ENCODE measurements at regions not wholly inside any gene's neighbourhood (a gene's known extent, or its start where the extent isn't known, plus 50 kb on each side); places are given as distances from the start of the nearest gene placed in this dataset.

- Mint-ChIP-seq H3K4me3 (no peak overlapping the region), H3K27ac (no peak overlapping the region), H3K4me1 (ENCODE audit: low read depth) (no peaks in the 10 kb centered on the region), H3K9me3 (no peaks in the 10 kb centered on the region), H3K36me3 (ENCODE audit: low read depth) (no peaks in the 10 kb centered on the region), H3K27me3 (peaks cover 2% of the 10 kb centered on the region)
- no peak for TF ChIP-seq CTCF (IDR thresholded peaks at IDR 0.05)
- DNase-seq (no peak), ATAC-seq (no peak)
- intact Hi-C loops (cut with micrococcal nuclease), result no loop called here
- ChIA-PET POLR2A (no interaction called here), CTCF (no interaction called here)
Measured at GRCh38 chr1:217010253-217010652, 287.0 kb upstream of the ESRRG start.

GRCh38 chr1:217009376-217009775 is 286.1 kb upstream of the ESRRG start:
- H3K9me3 Mint-ChIP-seq, result peaks cover 1% of the 10 kb centered on the region
- DNase-seq (no peak), ATAC-seq (no peak)
- no peak for TF ChIP-seq CTCF (IDR thresholded peaks at IDR 0.05)
- CTCF ChIA-PET, result no interaction called here
- H3K27ac Mint-ChIP-seq, result no peak overlapping the region
- intact Hi-C loops (cut with micrococcal nuclease), result no loop called here
- POLR2A ChIA-PET, result no interaction called here
- H3K4me1 Mint-ChIP-seq (ENCODE audit: low read depth), result no peaks in the 10 kb centered on the region
- peaks cover 2% of the 10 kb centered on the region for H3K27me3 Mint-ChIP-seq
- H3K4me3 Mint-ChIP-seq, result no peak overlapping the region
- no peaks in the 10 kb centered on the region for H3K36me3 Mint-ChIP-seq (ENCODE audit: low read depth)

GRCh38 chr1:217004776-217005436 is 281.7 kb upstream of the ESRRG start:
- intact Hi-C loops (cut with micrococcal nuclease), result no loop called here
- H3K36me3 Mint-ChIP-seq (ENCODE audit: low read depth), result no peaks in the 10 kb centered on the region
- no peak for TF ChIP-seq CTCF (IDR thresholded peaks at IDR 0.05)
- peaks cover 1% of the 10 kb centered on the region for H3K9me3 Mint-ChIP-seq
- H3K27me3 Mint-ChIP-seq, result no peaks in the 10 kb centered on the region
- H3K4me1 Mint-ChIP-seq (ENCODE audit: low read depth), result no peaks in the 10 kb centered on the region
- DNase-seq, result no peak
- ChIA-PET CTCF (no interaction called here), POLR2A (no interaction called here)
- no peak overlapping the region for H3K4me3 Mint-ChIP-seq
- no peak overlapping the region for H3K27ac Mint-ChIP-seq
- no peak for ATAC-seq

- DNase-seq (no peak), ATAC-seq (no peak)
- Mint-ChIP-seq H3K36me3 (ENCODE audit: low read depth) (no peaks in the 10 kb centered on the region), H3K4me3 (no peak overlapping the region), H3K9me3 (peaks cover 1% of the 10 kb centered on the region), H3K27me3 (no peaks in the 10 kb centered on the region), H3K27ac (no peak overlapping the region), H3K4me1 (ENCODE audit: low read depth) (no peaks in the 10 kb centered on the region)
- intact Hi-C loops (cut with micrococcal nuclease), result no loop called here
- POLR2A ChIA-PET, result no interaction called here
- CTCF ChIA-PET, result no interaction called here
- no peak for TF ChIP-seq CTCF (IDR thresholded peaks at IDR 0.05)
Measured at GRCh38 chr1:217003355-217003754, 280.1 kb upstream of the ESRRG start.

- no peak for ATAC-seq
- no peak for TF ChIP-seq CTCF (IDR thresholded peaks at IDR 0.05)
- Mint-ChIP-seq H3K27me3 (no peaks in the 10 kb centered on the region), H3K4me3 (no peak overlapping the region), H3K9me3 (peaks cover 1% of the 10 kb centered on the region), H3K4me1 (ENCODE audit: low read depth) (no peaks in the 10 kb centered on the region), H3K36me3 (ENCODE audit: low read depth) (no peaks in the 10 kb centered on the region), H3K27ac (no peak overlapping the region)
- intact Hi-C loops (cut with micrococcal nuclease), result no loop called here
- CTCF ChIA-PET, result no interaction called here
- POLR2A ChIA-PET, result no interaction called here
- no peak for DNase-seq
Measured at GRCh38 chr1:216997831-216998230, 274.6 kb upstream of the ESRRG start.
